GM18951 (cell line): ENCODE measurements at regions not wholly inside any gene's neighbourhood (a gene's known extent, or its start where the extent isn't known, plus 50 kb on each side); places are given as distances from the start of the nearest gene placed in this dataset.

Experiments
- POLR2A ChIP-seq: IDR thresholded peaks from 4 replicates; pipeline ENCODE4 v1.6.1; 2011; ENCODE audit warnings: mild to moderate bottlenecking; ENCODE audit not compliant: insufficient read length, insufficient read depth; ENCODE audit errors: extremely low read depth
- in situ Hi-C: fragments of 300-500 bp; cut with MboI; formaldehyde crosslinking; loops from one replicate; pipeline ENCODE4 v1.12.0; 2022; ENCODE audit warnings: low sequenced_read_pairs, mixed read lengths, inconsistent platforms; ENCODE audit not compliant: unreplicated experiment

DNA sequence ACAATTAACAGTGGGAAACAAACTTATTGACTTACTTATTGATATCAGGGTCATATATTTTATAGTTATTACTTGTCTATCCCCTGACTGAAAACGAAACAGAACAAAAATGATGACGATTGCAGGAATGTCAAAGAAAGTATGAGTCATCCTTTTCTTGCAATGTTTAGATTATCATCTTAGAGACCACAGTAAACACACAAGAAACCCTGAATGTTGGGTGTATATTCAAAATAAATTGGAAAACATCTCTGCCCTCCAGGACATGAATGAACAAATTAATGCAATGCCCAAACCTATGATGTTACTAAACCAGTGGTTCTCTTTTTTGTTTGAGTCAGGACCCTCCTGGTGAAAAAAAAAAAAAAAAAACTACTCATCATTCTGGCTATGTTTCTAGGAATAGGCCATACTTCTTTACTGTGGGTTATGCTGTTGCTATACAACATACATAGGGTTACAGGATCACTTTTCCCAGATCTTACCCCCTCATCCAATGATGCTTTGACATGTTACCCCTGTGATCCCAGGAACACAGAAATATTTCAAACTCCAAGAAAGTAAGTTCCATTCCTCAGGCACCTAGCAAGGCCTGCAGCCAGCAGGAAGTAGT lies 623.4 kb upstream of the IGFBP3 start:
- TF ChIP-seq POLR2A, result no peak
- in situ Hi-C loops, result no loop called here

- in situ Hi-C loops, result no loop called here
- no peak for TF ChIP-seq POLR2A
Measured at GRCh38 chr7:46542076-46542475, 621.0 kb upstream of the IGFBP3 start.

GRCh38 chr7:46539892-46540483 lies 618.9 kb upstream of the IGFBP3 start:
- in situ Hi-C loops, result no loop called here
- TF ChIP-seq POLR2A, result no peak

- TF ChIP-seq POLR2A, result no peak
- in situ Hi-C loops, result no loop called here
Measured at GRCh38 chr7:46537191-46537905, 616.3 kb upstream of the IGFBP3 start.

- no peak for TF ChIP-seq POLR2A
- in situ Hi-C loops, result no loop called here
Measured at GRCh38 chr7:46534664-46535588, 613.9 kb upstream of the IGFBP3 start.

DNA sequence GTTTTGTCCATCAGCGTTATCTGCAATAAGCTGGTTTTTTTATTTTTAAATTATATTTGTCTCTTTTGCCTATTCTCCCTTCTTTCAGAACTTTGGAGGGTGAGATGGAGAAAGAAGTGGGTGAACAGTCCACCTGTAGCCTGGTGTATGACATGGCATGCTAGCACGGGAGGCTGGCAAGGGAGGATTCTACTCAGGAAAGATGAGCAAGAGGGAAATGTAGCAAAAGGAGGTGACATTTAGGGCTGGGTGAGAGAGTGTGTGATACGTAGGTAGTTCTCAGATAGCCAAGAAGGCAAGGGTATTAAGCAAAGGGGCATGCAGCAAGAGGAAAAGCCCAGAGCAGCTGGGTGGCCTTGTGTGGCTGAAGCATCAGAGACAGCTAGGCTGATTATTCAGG lies 612.9 kb upstream of the IGFBP3 start:
- in situ Hi-C loops, result no loop called here
- no peak for TF ChIP-seq POLR2A

DNA sequence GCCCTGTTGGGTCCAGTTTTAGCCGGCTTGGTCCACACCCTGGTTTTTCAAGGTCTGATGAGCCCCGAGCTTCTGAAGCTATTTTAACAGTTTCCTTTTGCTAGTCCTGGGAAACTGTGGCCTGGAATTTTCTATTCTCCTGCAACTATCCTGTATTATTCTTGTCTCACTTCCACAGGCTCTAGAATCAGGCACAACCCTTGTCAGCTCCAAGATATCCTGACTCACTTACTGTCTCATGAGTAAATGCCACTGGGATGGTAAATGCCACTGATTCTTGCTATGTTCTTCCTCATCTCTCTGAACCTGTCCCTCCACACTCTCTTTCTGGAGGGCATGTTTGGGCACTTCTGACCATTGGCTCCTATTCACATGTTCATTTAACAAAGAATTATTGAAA lies 611.5 kb upstream of the IGFBP3 start:
- in situ Hi-C loops, result no loop called here

DNA sequence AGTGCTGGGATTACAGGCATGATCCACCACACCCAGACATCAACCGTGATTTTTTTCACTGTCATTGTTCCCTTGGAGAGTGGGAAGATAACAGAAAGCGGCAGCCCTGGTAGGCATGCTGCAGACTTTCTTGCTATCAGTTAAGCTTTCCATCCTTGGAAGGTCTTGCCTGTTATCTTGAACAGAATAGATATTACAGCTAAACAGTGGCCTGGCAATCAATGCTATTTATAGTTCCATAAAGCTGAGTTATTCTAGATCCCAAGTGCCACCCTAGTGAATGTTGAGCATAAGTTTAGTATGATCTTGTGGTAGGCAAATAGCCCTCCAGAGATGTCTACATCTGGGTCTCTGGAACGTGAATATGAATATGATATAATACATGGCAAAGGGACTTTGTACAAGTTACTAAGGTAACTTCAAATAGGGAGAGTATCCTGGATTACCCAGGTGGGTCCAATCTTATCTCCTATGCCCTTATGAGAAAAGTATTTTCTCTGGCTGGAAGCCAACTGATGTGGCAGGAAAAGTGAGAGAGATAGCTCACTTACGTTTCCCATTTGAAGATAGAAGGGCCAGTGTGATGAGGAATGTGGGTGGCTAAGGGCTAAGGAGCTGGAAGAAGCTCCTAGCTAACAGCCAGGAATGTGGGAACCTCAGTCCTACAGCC lies 609.1 kb upstream of the IGFBP3 start:
- TF ChIP-seq POLR2A, result no peak
- in situ Hi-C loops, result no loop called here

More for the DNA sequence above, 611.5 kb upstream of the IGFBP3 start:
- TF ChIP-seq POLR2A, result no peak

DNA sequence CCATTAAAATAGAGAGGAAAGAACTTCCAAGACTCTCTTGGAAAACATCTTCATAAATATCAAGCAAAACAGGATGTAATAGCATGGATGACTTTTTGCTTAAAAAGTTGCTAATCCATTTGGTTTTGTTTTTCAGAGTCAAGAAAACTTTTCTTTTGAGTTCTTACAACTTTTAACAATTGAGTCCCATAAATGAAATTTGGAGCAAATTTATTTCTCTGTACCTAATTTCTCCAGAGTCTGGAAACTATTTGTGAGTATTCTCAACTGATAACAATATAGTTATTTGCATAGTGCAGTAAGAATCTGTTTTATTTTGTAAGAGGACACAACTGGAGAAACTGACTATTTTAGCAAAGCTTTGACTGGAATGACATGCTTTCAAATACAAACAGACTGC lies 606.3 kb upstream of the IGFBP3 start:
- in situ Hi-C loops, result no loop called here

GRCh38 chr7:46525876-46526275 lies 604.8 kb upstream of the IGFBP3 start:
- in situ Hi-C loops, result no loop called here
- TF ChIP-seq POLR2A, result no peak

More for the DNA sequence above, 606.3 kb upstream of the IGFBP3 start:
- no peak for TF ChIP-seq POLR2A

DNA sequence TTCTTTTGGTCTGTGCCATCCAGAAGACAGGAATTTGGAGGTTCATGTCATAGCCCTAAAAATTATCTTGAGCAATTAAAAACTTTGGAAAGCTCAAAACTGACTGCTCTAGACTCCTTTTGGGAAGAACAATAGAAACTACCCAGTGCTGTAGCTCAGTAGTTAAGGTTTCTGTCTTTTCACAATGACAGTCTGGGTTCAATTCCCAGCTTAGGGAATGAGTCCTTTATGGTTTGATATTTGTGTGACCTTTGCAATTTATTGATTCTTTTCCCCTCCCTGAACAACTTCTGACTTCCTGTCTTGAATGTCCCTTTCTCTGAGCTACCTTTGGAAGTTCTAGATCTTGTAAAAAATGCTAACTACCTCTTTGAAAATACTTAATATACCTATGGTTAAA lies 603.3 kb upstream of the IGFBP3 start:
- TF ChIP-seq POLR2A, result no peak
- in situ Hi-C loops, result no loop called here

- in situ Hi-C loops, result no loop called here
- TF ChIP-seq POLR2A, result no peak
Measured at GRCh38 chr7:46522354-46522906, 601.4 kb upstream of the IGFBP3 start.

DNA sequence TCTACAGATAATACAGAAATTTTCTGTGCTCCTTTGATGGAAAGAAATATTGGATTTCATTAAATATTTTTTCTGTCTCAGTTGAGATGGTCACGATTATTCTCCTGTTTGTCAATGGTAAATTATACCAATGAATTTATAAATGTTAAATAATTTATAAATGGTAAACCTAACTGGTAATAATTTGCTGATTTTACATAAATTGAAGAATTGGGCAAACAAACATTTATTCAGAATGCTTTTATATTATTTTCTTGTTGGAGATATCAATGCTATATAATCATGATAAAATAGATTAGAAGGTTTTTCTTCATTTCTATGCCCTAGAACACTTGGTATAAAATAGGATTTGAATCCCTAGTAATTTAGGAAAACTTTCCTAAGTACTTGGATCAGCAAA lies 597.6 kb upstream of the IGFBP3 start:
- in situ Hi-C loops, result no loop called here
- no peak for TF ChIP-seq POLR2A
